WTC11 (cell line): ENCODE measurements at regions not wholly inside any gene's neighbourhood (a gene's known extent, or its start where the extent isn't known, plus 50 kb on each side); places are given as distances from the start of the nearest gene placed in this dataset.

Experiments used
- ATF2 ChIP-seq: sonication (generic); formaldehyde crosslinking; IDR thresholded peaks from 2 replicates; pipeline ENCODE4 v1.8.1; 2022; ENCODE audit warnings: low read depth, missing genetic modification reagents, borderline replicate concordance
- NR2C2 ChIP-seq: sonication (generic); formaldehyde crosslinking; IDR thresholded peaks from 2 replicates; pipeline ENCODE4 v1.8.0; 2022; ENCODE audit warnings: mild to moderate bottlenecking, missing genetic modification reagents
- ZNF671 ChIP-seq: fragments of 250-450 bp; sonication (Bioruptor Pico); IDR thresholded peaks from 2 replicates; pipeline ENCODE4 v1.8.0; 2021; ENCODE audit warnings: mild to moderate bottlenecking
- TF ChIP-seq, protein P1 (sequence below): fragments of 200-600 bp; IDR thresholded peaks from 2 replicates; pipeline ENCODE4 v1.8.0; 2022; ENCODE audit warnings: antibody characterized with exemption
- TF ChIP-seq, protein P2 (sequence below): sonication (generic); formaldehyde crosslinking; conservative IDR thresholded peaks from 2 replicates; pipeline ENCODE4 v1.8.1; 2022; ENCODE audit warnings: mild to moderate bottlenecking, missing genetic modification reagents

DNA sequence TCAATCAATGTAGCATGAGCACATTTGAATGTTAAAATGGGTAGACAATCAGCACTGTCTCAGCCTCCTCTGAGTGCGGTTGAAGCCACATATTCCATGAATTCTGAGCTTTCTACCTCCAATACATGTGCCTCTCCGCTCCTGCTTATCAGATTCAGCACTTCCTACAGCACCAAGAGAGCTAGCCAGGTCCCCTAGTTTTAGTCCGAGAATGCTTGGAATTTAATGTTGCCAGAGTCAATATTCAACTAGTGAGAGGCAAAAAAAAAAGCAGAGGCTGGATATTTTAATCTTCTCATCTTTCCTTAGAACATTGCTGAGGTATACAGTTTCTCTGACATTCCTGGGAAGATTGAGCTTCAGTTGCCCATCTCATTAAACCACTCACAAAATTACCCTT is 1979.1 kb upstream of the CDH9 start:
- TF ChIP-seq, protein P1, sequence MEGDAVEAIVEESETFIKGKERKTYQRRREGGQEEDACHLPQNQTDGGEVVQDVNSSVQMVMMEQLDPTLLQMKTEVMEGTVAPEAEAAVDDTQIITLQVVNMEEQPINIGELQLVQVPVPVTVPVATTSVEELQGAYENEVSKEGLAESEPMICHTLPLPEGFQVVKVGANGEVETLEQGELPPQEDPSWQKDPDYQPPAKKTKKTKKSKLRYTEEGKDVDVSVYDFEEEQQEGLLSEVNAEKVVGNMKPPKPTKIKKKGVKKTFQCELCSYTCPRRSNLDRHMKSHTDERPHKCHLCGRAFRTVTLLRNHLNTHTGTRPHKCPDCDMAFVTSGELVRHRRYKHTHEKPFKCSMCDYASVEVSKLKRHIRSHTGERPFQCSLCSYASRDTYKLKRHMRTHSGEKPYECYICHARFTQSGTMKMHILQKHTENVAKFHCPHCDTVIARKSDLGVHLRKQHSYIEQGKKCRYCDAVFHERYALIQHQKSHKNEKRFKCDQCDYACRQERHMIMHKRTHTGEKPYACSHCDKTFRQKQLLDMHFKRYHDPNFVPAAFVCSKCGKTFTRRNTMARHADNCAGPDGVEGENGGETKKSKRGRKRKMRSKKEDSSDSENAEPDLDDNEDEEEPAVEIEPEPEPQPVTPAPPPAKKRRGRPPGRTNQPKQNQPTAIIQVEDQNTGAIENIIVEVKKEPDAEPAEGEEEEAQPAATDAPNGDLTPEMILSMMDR: no peak
- TF ChIP-seq, protein P2, sequence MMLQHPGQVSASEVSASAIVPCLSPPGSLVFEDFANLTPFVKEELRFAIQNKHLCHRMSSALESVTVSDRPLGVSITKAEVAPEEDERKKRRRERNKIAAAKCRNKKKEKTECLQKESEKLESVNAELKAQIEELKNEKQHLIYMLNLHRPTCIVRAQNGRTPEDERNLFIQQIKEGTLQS (CRISPR knock-in tag): no peak
- TF ChIP-seq ZNF671 (CRISPR knock-in tag) (no peak), ATF2 (CRISPR knock-in tag) (no peak), NR2C2 (CRISPR knock-in tag) (no peak)
